ENCODE measurements at regions not wholly inside any gene's neighbourhood (a gene's known extent, or its start where the extent isn't known, plus 50 kb on each side); places are given as distances from the start of the nearest gene placed in this dataset.

GRCh38 chr5:103364074-103364473 lies 105.5 kb downstream of the MACIR start:
- TF ChIP-seq CTCF (IDR thresholded peaks at IDR 0.05; ENCODE audit: insufficient read depth, low read length, poor library complexity, severe bottlenecking): no peak
- no peak for TF ChIP-seq EZH2phosphoT487 (conservative IDR thresholded peaks at IDR 0.05; ENCODE audit: low read length)

All from SU-DHL-6 (cell line).